ENCODE measurements at regions not wholly inside any gene's neighbourhood (a gene's known extent, or its start where the extent isn't known, plus 50 kb on each side); places are given as distances from the start of the nearest gene placed in this dataset.

DNA sequence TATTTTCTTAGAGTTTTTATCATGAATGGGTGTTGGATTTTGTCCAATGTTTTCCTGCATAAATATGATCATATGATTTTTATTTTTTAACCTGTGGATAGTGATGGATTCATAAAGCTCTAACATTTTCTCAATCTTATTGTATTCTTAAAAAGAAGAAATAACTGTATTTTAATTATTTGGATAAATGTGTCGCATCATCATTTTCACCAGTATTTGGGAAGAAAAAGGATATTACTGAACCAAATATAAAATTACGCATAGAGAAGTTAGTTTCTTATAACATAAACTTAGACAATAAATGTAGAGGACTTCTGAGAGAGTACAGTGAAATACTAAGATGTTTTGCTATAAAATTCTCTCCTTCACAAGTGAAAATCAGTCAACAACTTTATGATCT is 126.0 kb upstream of the CHST9 start:
- no peaks in the 10 kb centered on the region for H3K4me1 ChIP-seq (ENCODE audit: control insufficient read depth, extremely low read depth, insufficient read depth, low read length)
- intact Hi-C loops (cut with micrococcal nuclease) (no loop called here), dilution Hi-C loops (cut with MboI; ENCODE audit: extremely low pct_ligation_motif_present, low sequenced_read_pairs) (no loop called here)
- H3K4me2 ChIP-seq (ENCODE audit: insufficient read depth, low read length) = no peak overlapping the region
- ChIA-PET POLR2A (no interaction called here), CTCF (no interaction called here)
- H3K4me3 ChIP-seq (replicated peaks in 1 of 3; ENCODE audit: insufficient read depth in 1 of 3, low read depth in 1 of 3, low read length in 3 of 3) = no peak overlapping the region
- BruUV-seq (replicated peaks) = no TSS peak
- no peaks in the 10 kb centered on the region for H3K36me3 ChIP-seq (ENCODE audit: control insufficient read depth in 2 of 2, extremely low read depth in 1 of 2, insufficient read depth in 2 of 2, low read length in 2 of 2)
- DNase-seq (ENCODE audit: low read depth, low spot score) (no peak), FAIRE-seq (no peak)
- H3K27me3 ChIP-seq (ENCODE audit: control insufficient read depth in 2 of 2, insufficient read depth in 2 of 2, low read length in 2 of 2) = no peaks in the 10 kb centered on the region
- H3K9me1 ChIP-seq (replicated peaks; ENCODE audit: control insufficient read depth, extremely low read depth, insufficient read depth, low read length) = no peaks in the 10 kb centered on the region
- no peak overlapping the region for H3K9ac ChIP-seq (replicated peaks; ENCODE audit: extremely low read depth, insufficient read depth, low read length)
- TF ChIP-seq MYC (IDR thresholded peaks at IDR 0.05; ENCODE audit: low read depth, low read length) = no peak
- H3K27ac ChIP-seq (ENCODE audit: insufficient read depth, low read depth, low read length) = no peak overlapping the region
- peaks cover under 1% of the 10 kb centered on the region for H3K9me3 ChIP-seq (replicated peaks; ENCODE audit: control insufficient read depth, insufficient read depth, low read length)
- no peaks in the 10 kb centered on the region for H4K20me1 ChIP-seq (replicated peaks; ENCODE audit: control insufficient read depth, extremely low read depth, insufficient read depth, low read length)
- H3K79me2 ChIP-seq (ENCODE audit: control insufficient read depth, insufficient read depth, low read length) = no peaks in the 10 kb centered on the region
- no peak overlapping the region for H2AFZ ChIP-seq (ENCODE audit: low read depth, low read length)

DNA sequence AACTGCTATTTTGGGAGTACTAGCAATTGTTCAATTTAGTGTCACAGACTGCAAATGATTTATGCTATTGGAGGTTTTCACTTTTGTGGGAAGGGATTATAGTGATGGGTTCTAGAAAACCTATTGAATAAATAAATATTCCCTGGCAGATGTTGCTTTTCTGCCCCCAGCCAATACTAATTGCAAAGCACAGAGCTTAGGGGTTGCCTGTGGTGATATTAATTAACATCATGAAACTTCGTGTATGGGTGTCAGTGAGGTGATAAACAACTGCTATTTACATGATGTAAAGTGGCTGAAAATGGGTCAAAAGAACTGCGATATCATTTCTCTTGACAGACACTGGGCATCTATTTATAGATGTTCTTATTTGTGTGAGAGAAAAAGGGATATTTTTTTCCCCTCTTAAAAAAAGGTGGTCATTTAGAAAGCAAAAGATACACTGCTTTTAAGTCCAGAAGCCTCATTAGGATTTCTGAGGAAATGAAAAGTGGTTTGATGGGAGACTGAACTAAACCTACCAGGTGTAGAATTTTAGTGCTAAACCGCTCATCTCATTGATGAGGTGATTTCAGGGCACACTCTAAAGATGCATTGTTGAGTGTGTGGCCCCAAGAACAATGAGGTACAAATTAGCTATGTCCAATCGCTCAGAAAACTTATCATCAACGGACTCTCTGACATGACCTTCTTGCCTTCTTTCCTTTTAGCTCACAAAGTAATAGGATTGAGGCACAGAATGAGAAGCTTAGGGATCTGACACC is 116.7 kb upstream of the CHST9 start:
- no peak overlapping the region for H3K4me3 ChIP-seq (replicated peaks in 1 of 3; ENCODE audit: insufficient read depth in 1 of 3, low read depth in 1 of 3, low read length in 3 of 3)
- peaks cover 3% of the 10 kb centered on the region for H3K9me3 ChIP-seq (replicated peaks; ENCODE audit: control insufficient read depth, insufficient read depth, low read length)
- intact Hi-C loops (cut with micrococcal nuclease) (no loop called here), dilution Hi-C loops (cut with MboI; ENCODE audit: extremely low pct_ligation_motif_present, low sequenced_read_pairs) (no loop called here)
- BruUV-seq (replicated peaks) = no TSS peak
- H3K4me1 ChIP-seq (ENCODE audit: control insufficient read depth, extremely low read depth, insufficient read depth, low read length) = no peaks in the 10 kb centered on the region
- no peak overlapping the region for H3K9ac ChIP-seq (replicated peaks; ENCODE audit: extremely low read depth, insufficient read depth, low read length)
- no peak overlapping the region for H2AFZ ChIP-seq (ENCODE audit: low read depth, low read length)
- no peak for DNase-seq (ENCODE audit: low read depth, low spot score)
- FAIRE-seq = no peak
- no peaks in the 10 kb centered on the region for H3K36me3 ChIP-seq (ENCODE audit: control insufficient read depth in 2 of 2, extremely low read depth in 1 of 2, insufficient read depth in 2 of 2, low read length in 2 of 2)
- POLR2A ChIA-PET = no interaction called here
- no peak overlapping the region for H3K4me2 ChIP-seq (ENCODE audit: insufficient read depth, low read length)
- TF ChIP-seq POLR2AphosphoS5 (IDR thresholded peaks at IDR 0.05; ENCODE audit: insufficient read depth, low read depth, low read length) = no peak
- TF ChIP-seq, protein P1, sequence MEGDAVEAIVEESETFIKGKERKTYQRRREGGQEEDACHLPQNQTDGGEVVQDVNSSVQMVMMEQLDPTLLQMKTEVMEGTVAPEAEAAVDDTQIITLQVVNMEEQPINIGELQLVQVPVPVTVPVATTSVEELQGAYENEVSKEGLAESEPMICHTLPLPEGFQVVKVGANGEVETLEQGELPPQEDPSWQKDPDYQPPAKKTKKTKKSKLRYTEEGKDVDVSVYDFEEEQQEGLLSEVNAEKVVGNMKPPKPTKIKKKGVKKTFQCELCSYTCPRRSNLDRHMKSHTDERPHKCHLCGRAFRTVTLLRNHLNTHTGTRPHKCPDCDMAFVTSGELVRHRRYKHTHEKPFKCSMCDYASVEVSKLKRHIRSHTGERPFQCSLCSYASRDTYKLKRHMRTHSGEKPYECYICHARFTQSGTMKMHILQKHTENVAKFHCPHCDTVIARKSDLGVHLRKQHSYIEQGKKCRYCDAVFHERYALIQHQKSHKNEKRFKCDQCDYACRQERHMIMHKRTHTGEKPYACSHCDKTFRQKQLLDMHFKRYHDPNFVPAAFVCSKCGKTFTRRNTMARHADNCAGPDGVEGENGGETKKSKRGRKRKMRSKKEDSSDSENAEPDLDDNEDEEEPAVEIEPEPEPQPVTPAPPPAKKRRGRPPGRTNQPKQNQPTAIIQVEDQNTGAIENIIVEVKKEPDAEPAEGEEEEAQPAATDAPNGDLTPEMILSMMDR (IDR thresholded peaks at IDR 0.05; ENCODE audit: extremely low read depth in 1 of 2, insufficient read depth in 1 of 2, low read depth in 1 of 2, low read length in 2 of 2) = no peak
- no peak for TF ChIP-seq JUN (IDR thresholded peaks at IDR 0.05; ENCODE audit: borderline replicate concordance, insufficient read depth, insufficient read length, low read depth)
- TF ChIP-seq, protein P2, sequence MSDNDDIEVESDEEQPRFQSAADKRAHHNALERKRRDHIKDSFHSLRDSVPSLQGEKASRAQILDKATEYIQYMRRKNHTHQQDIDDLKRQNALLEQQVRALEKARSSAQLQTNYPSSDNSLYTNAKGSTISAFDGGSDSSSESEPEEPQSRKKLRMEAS (IDR thresholded peaks at IDR 0.05; ENCODE audit: insufficient read depth, insufficient read length) = no peak
- TF ChIP-seq GATA2 (IDR thresholded peaks at IDR 0.05; ENCODE audit: insufficient read depth, insufficient read length, low read depth, low read length) = no peak
- no peak for TF ChIP-seq EZH2 (IDR thresholded peaks at IDR 0.05; ENCODE audit: borderline replicate concordance, low read depth, low read length, severe bottlenecking)
- TF ChIP-seq MYC (IDR thresholded peaks at IDR 0.05; ENCODE audit: low read depth, low read length) = no peak
- TF ChIP-seq POLR2A (IDR thresholded peaks at IDR 0.05; ENCODE audit: low read depth, low read length) = no peak
- H3K79me2 ChIP-seq (ENCODE audit: control insufficient read depth, insufficient read depth, low read length) = no peaks in the 10 kb centered on the region
- no peaks in the 10 kb centered on the region for H4K20me1 ChIP-seq (replicated peaks; ENCODE audit: control insufficient read depth, extremely low read depth, insufficient read depth, low read length)
- no peaks in the 10 kb centered on the region for H3K9me1 ChIP-seq (replicated peaks; ENCODE audit: control insufficient read depth, extremely low read depth, insufficient read depth, low read length)
- H3K27ac ChIP-seq (ENCODE audit: insufficient read depth, low read depth, low read length) = no peak overlapping the region
- no peaks in the 10 kb centered on the region for H3K27me3 ChIP-seq (ENCODE audit: control insufficient read depth in 2 of 2, insufficient read depth in 2 of 2, low read length in 2 of 2)
- CTCF ChIA-PET = no interaction called here
